IMR-90 (cell line): ENCODE measurements at regions not wholly inside any gene's neighbourhood (a gene's known extent, or its start where the extent isn't known, plus 50 kb on each side); places are given as distances from the start of the nearest gene placed in this dataset.

ENCODE experiments used
- ATAC-seq: fragments of 200-7000 bp; cut with Tn5 transposase; 2 replicates; pipeline ENCODE4 v1.9.1; 2020; ENCODE audit warnings: low read depth, mild to moderate bottlenecking, moderate library complexity
- BruUV-seq: library from RNA; stranded (reverse); fragments of 400-500 nt; replicated peaks from 2 replicates; lab custom pipeline; 2021; lab: Mats Ljungman, UMichigan
- CTCF ChIA-PET: fragments of 300-600 bp; formaldehyde crosslinking; extraction: SDS; loops from one replicate; lab custom pipeline; 2021; ENCODE audit warnings: antibody characterized with exemption; lab: Yijun Ruan, JAX
- POLR2A ChIA-PET: fragments of 300-600 bp; sonication (Branson Sonifier 250); formaldehyde crosslinking; loops from one replicate; lab custom pipeline; 2022; ENCODE audit warnings: antibody characterized with exemption; ENCODE audit not compliant: unreplicated experiment; lab: Charles Lee
- DNase-seq: peaks from one replicate; pipeline ENCODE4 v3.0.0; 2013
- H2AFZ ChIP-seq: replicated peaks from 2 replicates; pipeline ENCODE3; 2013; ENCODE audit warnings: low read length, mild to moderate bottlenecking; ENCODE audit not compliant: poor library complexity
- H2AK5ac ChIP-seq: 2 replicates; pipeline ENCODE4 v1.6.1; 2013; ENCODE audit warnings: low read depth, low read length, inconsistent platforms
- H2AK9ac ChIP-seq: replicated peaks from 2 replicates; pipeline ENCODE3; 2013; ENCODE audit warnings: mild to moderate bottlenecking, low read depth, low read length, moderate library complexity; ENCODE audit not compliant: poor library complexity
- H2BK120ac ChIP-seq: 2 replicates; pipeline ENCODE4 v1.6.1; 2013; ENCODE audit warnings: low read depth, low read length, inconsistent platforms
- H2BK15ac ChIP-seq: 3 replicates; pipeline ENCODE4 v1.6.1; 2013; ENCODE audit warnings: low read depth, low read length, inconsistent platforms
- H2BK20ac ChIP-seq: 2 replicates; pipeline ENCODE4 v1.6.1; 2013; ENCODE audit warnings: low read depth, mild to moderate bottlenecking, inconsistent platforms, low read length, moderate library complexity
- H2BK5ac ChIP-seq: 2 replicates; pipeline ENCODE4 v1.6.1; 2013; ENCODE audit warnings: mild to moderate bottlenecking, low read depth, low read length, inconsistent platforms; ENCODE audit not compliant: poor library complexity, severe bottlenecking
- H3K14ac ChIP-seq: replicated peaks from 2 replicates; pipeline ENCODE4 v1.6.1; 2013; ENCODE audit warnings: low read depth, low read length, inconsistent platforms
- H3K18ac ChIP-seq: 2 replicates; pipeline ENCODE4 v1.6.1; 2013; ENCODE audit warnings: low read depth, low read length, control low read depth
- H3K23ac ChIP-seq: 2 replicates; pipeline ENCODE4 v1.6.1; 2013; ENCODE audit warnings: low read depth, low read length, inconsistent platforms
- H3K27ac ChIP-seq: 2 replicates; pipeline ENCODE4 v1.5.1; 2013; ENCODE audit warnings: mild to moderate bottlenecking, control low read depth, low read length; ENCODE audit not compliant: insufficient read depth
- H3K27me3 ChIP-seq: 2 replicates; pipeline ENCODE4 v1.6.1; 2013; ENCODE audit warnings: low read length; ENCODE audit not compliant: control insufficient read depth, insufficient read depth
- H3K36me3 ChIP-seq: 2 replicates; pipeline ENCODE4 v1.6.1; 2013; ENCODE audit warnings: low read length, mixed read lengths; ENCODE audit not compliant: control insufficient read depth, insufficient read depth
- H3K4ac ChIP-seq: 2 replicates; pipeline ENCODE4 v1.6.1; 2013; ENCODE audit warnings: low read depth, low read length, inconsistent platforms
- H3K4me1 ChIP-seq: 2 replicates; pipeline ENCODE4 v1.6.1; 2013; ENCODE audit warnings: low read length, mixed read lengths; ENCODE audit not compliant: control insufficient read depth, insufficient read depth
- H3K4me2 ChIP-seq: 2 replicates; pipeline ENCODE4 v1.6.1; 2013; ENCODE audit warnings: low read depth, mild to moderate bottlenecking, control low read depth, low read length, moderate library complexity
- H3K4me3 ChIP-seq: 2 replicates; pipeline ENCODE4 v1.5.1; 2013; ENCODE audit warnings: low read depth, mild to moderate bottlenecking, control low read depth, low read length, moderate library complexity; ENCODE audit not compliant: insufficient read depth
- H3K56ac ChIP-seq: 2 replicates; pipeline ENCODE4 v1.6.1; 2013; ENCODE audit warnings: low read length, inconsistent platforms; ENCODE audit not compliant: insufficient read depth; ENCODE audit errors: extremely low read depth
- H3K79me1 ChIP-seq, 2 experiments: 2 replicates each; pipeline ENCODE4 v1.6.1; 2013; ENCODE audit warnings: low read length in 2 of 2, inconsistent platforms in 1 of 2, low read depth in 1 of 2
- H3K9ac ChIP-seq: 2 replicates; pipeline ENCODE4 v1.6.1; 2013; ENCODE audit warnings: low read depth, low read length, control low read depth
- H3K9me1 ChIP-seq: 2 replicates; pipeline ENCODE4 v1.6.1; 2013; ENCODE audit warnings: low read length, inconsistent platforms; ENCODE audit not compliant: insufficient read depth
- H3K9me3 ChIP-seq: 2 replicates; pipeline ENCODE4 v1.6.1; 2013; ENCODE audit warnings: low read length; ENCODE audit not compliant: control insufficient read depth, insufficient read depth
- H4K20me1 ChIP-seq: 2 replicates; pipeline ENCODE4 v1.6.1; 2013; ENCODE audit warnings: low read length, inconsistent platforms; ENCODE audit not compliant: insufficient read depth
- H4K5ac ChIP-seq: 2 replicates; pipeline ENCODE4 v1.6.1; 2013; ENCODE audit warnings: mild to moderate bottlenecking, low read depth, low read length, control low read depth
- H4K8ac ChIP-seq, 2 experiments: 2 replicates each; pipeline ENCODE4 v1.6.1; 2013; ENCODE audit warnings: low read depth in 2 of 2, low read length in 2 of 2, control low read depth in 1 of 2, inconsistent platforms in 1 of 2
- H4K91ac ChIP-seq: 2 replicates; pipeline ENCODE4 v1.6.1; 2013; ENCODE audit warnings: low read depth, low read length, inconsistent platforms; ENCODE audit not compliant: insufficient read depth
- BHLHE40 ChIP-seq: fragments of 150-350 bp; IDR thresholded peaks from 2 replicates; pipeline ENCODE4 v1.6.1; 2016; ENCODE audit warnings: mild to moderate bottlenecking, low read depth, low read length
- CEBPB ChIP-seq: IDR thresholded peaks from 2 replicates; pipeline ENCODE4 v1.6.1; 2012; ENCODE audit warnings: low read depth, low read length, improper control_type of control experiment
- CHD1 ChIP-seq: IDR thresholded peaks from 2 replicates; pipeline ENCODE4 v1.6.1; 2012; ENCODE audit warnings: low read depth, low read length, improper control_type of control experiment
- CTCF ChIP-seq: conservative IDR thresholded peaks from 2 replicates; pipeline ENCODE4 v1.5.1; 2012; ENCODE audit warnings: mild to moderate bottlenecking, low read depth, low read length, improper control_type of control experiment
- ELK1 ChIP-seq: fragments of 150-350 bp; IDR thresholded peaks from 2 replicates; pipeline ENCODE4 v1.6.1; 2016; ENCODE audit warnings: low read depth, mild to moderate bottlenecking, low read length, moderate library complexity, borderline replicate concordance
- FOS ChIP-seq: fragments of 150-350 bp; IDR thresholded peaks from 2 replicates; pipeline ENCODE4 v1.6.1; 2016; ENCODE audit warnings: low read depth, low read length
- MAFK ChIP-seq: IDR thresholded peaks from 2 replicates; pipeline ENCODE4 v1.6.1; 2012; ENCODE audit warnings: low read depth, low read length, improper control_type of control experiment
- MAZ ChIP-seq: IDR thresholded peaks from 2 replicates; pipeline ENCODE4 v1.6.1; 2012; ENCODE audit warnings: low read depth, mild to moderate bottlenecking, low read length, improper control_type of control experiment, moderate library complexity, borderline replicate concordance
- MXI1 ChIP-seq: IDR thresholded peaks from 2 replicates; pipeline ENCODE4 v1.6.1; 2012; ENCODE audit warnings: low read depth, mild to moderate bottlenecking, low read length, moderate library complexity, borderline replicate concordance
- POLR2A ChIP-seq: IDR thresholded peaks from 2 replicates; pipeline ENCODE4 v1.6.1; 2012; ENCODE audit warnings: mild to moderate bottlenecking, low read depth, low read length
- RFX5 ChIP-seq: IDR thresholded peaks from 2 replicates; pipeline ENCODE4 v1.8.0; 2012; ENCODE audit warnings: low read depth, mild to moderate bottlenecking, low read length, moderate library complexity
- WGBS, 2 experiments: methylation state at CpG; one replicate each; pipeline versions ENCODE4 v1.1.5 to v1.1.7; 2013; ENCODE audit warnings: missing lambda C conversion rate in 2 of 2; ENCODE audit not compliant: insufficient read length in 1 of 2; ENCODE audit errors: extremely low coverage in 2 of 2; 5-methylcytosine and 5-hydroxymethylcytosine counted together
- dilution Hi-C: fragments of 300-500 bp; cut with HindIII; formaldehyde crosslinking; loops from one replicate; pipeline ENCODE4 v1.14.3; 2018; ENCODE audit warnings: low sequenced_read_pairs; ENCODE audit not compliant: unreplicated experiment
- in situ Hi-C: fragments of 300-500 bp; cut with MboI; formaldehyde crosslinking; loops from 3 replicates; pipeline ENCODE4 v1.14.3; 2019; ENCODE audit warnings: low sequenced_read_pairs, inconsistent platforms, mixed read lengths
- intact Hi-C: fragments of 100-400 bp; cut with micrococcal nuclease; formaldehyde crosslinking; loops from 2 replicates; pipeline ENCODE4 v1.10.0; 2022

GRCh38 chr2:238644095-238645081 lies 203.5 kb upstream of the TWIST2 start (continued):
- TF ChIP-seq ELK1 (no peak), MAFK (no peak)

GRCh38 chr2:238645095-238645494 lies 202.8 kb upstream of the TWIST2 start:
- H3K9me1 ChIP-seq, result peaks cover 18% of the 10 kb centered on the region
- no TSS peak for BruUV-seq
- H3K4me1 ChIP-seq, result peaks cover 15% of the 10 kb centered on the region
- peak overlapping the region; percentile 76 for H3K27ac ChIP-seq
- H2AK9ac ChIP-seq, result no peak overlapping the region
- H3K23ac ChIP-seq, result no peak overlapping the region
- peak overlapping the region; percentile 58; the same call in 1 of the 2 replicates for H3K14ac ChIP-seq
- H3K4me2 ChIP-seq, result no peak overlapping the region
- WGBS, 2 experiments, result no CpG with 5 or more reads among the region's 6 CpGs
- dilution Hi-C loops (no loop called here), in situ Hi-C loops (no loop called here), intact Hi-C loops (no loop called here)
- peak overlapping the region; percentile 85 for H2AK5ac ChIP-seq
- POLR2A ChIA-PET, result no interaction called here
- no peak for DNase-seq
- H2BK120ac ChIP-seq, result peak overlapping the region; percentile 79
- H3K27me3 ChIP-seq, result no peaks in the 10 kb centered on the region; the same call in 1 of the 2 replicates
- peak overlapping the region; percentile 83 for H3K4ac ChIP-seq
- no peak overlapping the region for H3K56ac ChIP-seq
- H4K20me1 ChIP-seq, result no peaks in the 10 kb centered on the region
- H3K9me3 ChIP-seq, result no peaks in the 10 kb centered on the region
- H3K4me3 ChIP-seq, result no peak overlapping the region
- no peak overlapping the region for H3K9ac ChIP-seq
- H2BK5ac ChIP-seq, result peak overlapping the region; percentile 63
- peak overlapping the region; percentile 87 for H2BK20ac ChIP-seq
- H3K79me1 ChIP-seq, result no peaks in the 10 kb centered on the region
- peak overlapping the region; percentile 76; the same call in 1 of the 2 replicates for H4K91ac ChIP-seq
- H2BK15ac ChIP-seq, result peak overlapping the region; percentile 83; the same call in 2 of the 3 replicates
- CTCF ChIA-PET, result no interaction called here
- peak overlapping the region; percentile 60 for H3K18ac ChIP-seq
- H3K36me3 ChIP-seq, result no peaks in the 10 kb centered on the region
- peak overlapping the region; percentile 58 to 65 for H4K8ac ChIP-seq
- H2AFZ ChIP-seq, result peak overlapping the region; percentile 8
- H4K5ac ChIP-seq, result peak overlapping the region; percentile 40; the same call in 1 of the 2 replicates
- ATAC-seq, result no peak
- TF ChIP-seq FOS, result no peak
- no peak for TF ChIP-seq POLR2A
- TF ChIP-seq MXI1, result no peak
- TF ChIP-seq MAFK, result no peak
- no peak for TF ChIP-seq CEBPB
- TF ChIP-seq CTCF, result no peak
- no peak for TF ChIP-seq ELK1
- TF ChIP-seq MAZ, result no peak
- no peak for TF ChIP-seq RFX5
- TF ChIP-seq CHD1, result no peak
- no peak for TF ChIP-seq BHLHE40
